GM12892 (cell line): ENCODE measurements at regions not wholly inside any gene's neighbourhood (a gene's known extent, or its start where the extent isn't known, plus 50 kb on each side); places are given as distances from the start of the nearest gene placed in this dataset.

Experiments
- DNase-seq: peaks from one replicate; pipeline ENCODE4 v3.0.0; 2011; ENCODE audit not compliant: insufficient read length
- FAIRE-seq: peaks from 2 replicates; lab custom pipeline; 2011; peaks lifted over from hg19 to GRCh38; lab: Jason Lieb, UNC
- POLR2A ChIP-seq: IDR thresholded peaks from 2 replicates; pipeline ENCODE4 v1.6.1; 2011; ENCODE audit warnings: low read depth, low read length, control low read depth
- POLR2AphosphoS5 ChIP-seq: IDR thresholded peaks from 2 replicates; pipeline ENCODE4 v1.6.1; 2011; ENCODE audit warnings: low read depth, low read length, control low read depth
- TAF1 ChIP-seq: IDR thresholded peaks from 2 replicates; pipeline ENCODE4 v1.6.1; 2011; ENCODE audit warnings: low read depth, mild to moderate bottlenecking, control low read depth, low read length, borderline replicate concordance

GRCh38 chr5:92969191-92969780 is 611.7 kb downstream of the NR2F1-AS1 start:
- TF ChIP-seq POLR2AphosphoS5 (no peak), POLR2A (no peak), TAF1 (no peak)
- FAIRE-seq (no peak), DNase-seq (no peak)

- FAIRE-seq = no peak
- TF ChIP-seq POLR2A = no peak
- no peak for TF ChIP-seq POLR2AphosphoS5
- no peak for TF ChIP-seq TAF1
Measured at GRCh38 chr5:92963800-92964199, 617.2 kb downstream of the NR2F1-AS1 start.

GRCh38 chr5:92962752-92963151 is 618.3 kb downstream of the NR2F1-AS1 start:
- FAIRE-seq = no peak
- DNase-seq = no peak
- TF ChIP-seq POLR2AphosphoS5 = no peak
- no peak for TF ChIP-seq TAF1

More at GRCh38 chr5:92963800-92964199, 617.2 kb downstream of the NR2F1-AS1 start:
- no peak for DNase-seq

GRCh38 chr5:92956886-92957285 is 624.1 kb downstream of the NR2F1-AS1 start:
- FAIRE-seq (no peak), DNase-seq (no peak)
- no peak for TF ChIP-seq POLR2AphosphoS5
- no peak for TF ChIP-seq TAF1
- no peak for TF ChIP-seq POLR2A

GRCh38 chr5:92952243-92952642 is 628.8 kb downstream of the NR2F1-AS1 start:
- TF ChIP-seq TAF1 (no peak), POLR2AphosphoS5 (no peak), POLR2A (no peak)
- FAIRE-seq = no peak

GRCh38 chr5:92951746-92952145 is 629.3 kb downstream of the NR2F1-AS1 start:
- no peak for TF ChIP-seq TAF1
- no peak for TF ChIP-seq POLR2A
- no peak for DNase-seq
- no peak for FAIRE-seq

More at GRCh38 chr5:92952243-92952642, 628.8 kb downstream of the NR2F1-AS1 start:
- no peak for DNase-seq

GRCh38 chr5:92946546-92946945 is 634.5 kb downstream of the NR2F1-AS1 start:
- no peak for TF ChIP-seq POLR2AphosphoS5
- no peak for TF ChIP-seq TAF1
- no peak for TF ChIP-seq POLR2A
- no peak for DNase-seq
- no peak for FAIRE-seq

GRCh38 chr5:92945605-92946097 is 635.4 kb downstream of the NR2F1-AS1 start:
- TF ChIP-seq POLR2AphosphoS5 (no peak), TAF1 (no peak), POLR2A (no peak)
- DNase-seq (no peak), FAIRE-seq (no peak)

- TF ChIP-seq TAF1 (no peak), POLR2A (no peak), POLR2AphosphoS5 (no peak)
- FAIRE-seq (no peak), DNase-seq (no peak)
Measured at GRCh38 chr5:92944903-92945604, 636.0 kb downstream of the NR2F1-AS1 start.

- DNase-seq (no peak), FAIRE-seq (no peak)
- TF ChIP-seq POLR2A = no peak
- no peak for TF ChIP-seq POLR2AphosphoS5
Measured at GRCh38 chr5:92944337-92944736, 636.7 kb downstream of the NR2F1-AS1 start.

- FAIRE-seq (no peak), DNase-seq (no peak)
- TF ChIP-seq POLR2AphosphoS5 = no peak
- no peak for TF ChIP-seq TAF1
- TF ChIP-seq POLR2A = no peak
Measured at GRCh38 chr5:92942762-92943161, 638.3 kb downstream of the NR2F1-AS1 start.

- FAIRE-seq = no peak
- no peak for DNase-seq
- TF ChIP-seq POLR2AphosphoS5 (no peak), POLR2A (no peak), TAF1 (no peak)
Measured at GRCh38 chr5:92941806-92942205, 639.2 kb downstream of the NR2F1-AS1 start.
